Suprapubic skin (tissue), 3 donors: ENCODE measurements at regions not wholly inside any gene's neighbourhood (a gene's known extent, or its start where the extent isn't known, plus 50 kb on each side); places are given as distances from the start of the nearest gene placed in this dataset.

ENCODE experiments used
- CTCF ChIP-seq, 2 donors: fragments of 200-600 bp in 1 of 2; fragments of 450-650 bp in 1 of 2; sonication (generic) in 1 of 2; IDR thresholded peaks; one replicate each; pipeline ENCODE4 v1.5.1; 2016 to 2019; ENCODE audit warnings: antibody characterized with exemption in 2 of 2, mild to moderate bottlenecking in 1 of 2, moderate library complexity in 1 of 2
- POLR2AphosphoS5 ChIP-seq, 3 donors: sonication (generic); formaldehyde crosslinking; IDR thresholded peaks; one replicate each; pipeline ENCODE4 v1.6.1; 2017; ENCODE audit warnings: antibody characterized with exemption in 3 of 3

- no peak for TF ChIP-seq CTCF (IDR thresholded peaks at IDR 0.05)
- TF ChIP-seq POLR2AphosphoS5 (IDR thresholded peaks at IDR 0.05): no peak
Observed at GRCh38 chr22:22165936-22166710, 78.5 kb upstream of the VPREB1 start.
